Testis (tissue), 2 donors: ENCODE measurements at regions not wholly inside any gene's neighbourhood (a gene's known extent, or its start where the extent isn't known, plus 50 kb on each side); places are given as distances from the start of the nearest gene placed in this dataset.

Source experiments
- CTCF ChIP-seq, 3 experiments: fragments of 450-650 bp in 2 of 3; fragments of 200-600 bp in 1 of 3; sonication (generic) in 1 of 3; IDR thresholded peaks; one replicate each; pipeline ENCODE4 v1.5.1; 2016 to 2019; ENCODE audit warnings: antibody characterized with exemption in 3 of 3, mild to moderate bottlenecking in 2 of 3, moderate library complexity in 1 of 3
- POLR2A ChIP-seq: fragments of 450-650 bp; IDR thresholded peaks from one replicate; pipeline ENCODE4 v1.6.1; 2017; ENCODE audit warnings: antibody characterized with exemption, mild to moderate bottlenecking, moderate library complexity

- no peak for TF ChIP-seq CTCF (IDR thresholded peaks at IDR 0.05)
- no peak for TF ChIP-seq POLR2A
Measured at GRCh38 chr6:14040042-14040441, 77.5 kb upstream of the CD83 start.
